Esophagus squamous epithelium (tissue), 4 donors: ENCODE measurements at regions not wholly inside any gene's neighbourhood (a gene's known extent, or its start where the extent isn't known, plus 50 kb on each side); places are given as distances from the start of the nearest gene placed in this dataset.
"Not testable (repeated sequence)": the region's sequence is repeated elsewhere in the genome, so short reads cannot be mapped to it uniquely, and the experiment has no call there.

ENCODE experiments used
- POLR2A ChIP-seq, 4 donors: fragments of 450-650 bp; IDR thresholded peaks; one replicate each; pipeline ENCODE4 v1.6.1; 2017; ENCODE audit warnings: antibody characterized with exemption in 4 of 4, mild to moderate bottlenecking in 4 of 4, moderate library complexity in 3 of 4
- TF ChIP-seq, protein P1 (sequence below), 6 experiments: fragments of 450-650 bp in 4 of 6; fragments of 200-600 bp in 2 of 6; sonication (generic) in 2 of 6; IDR thresholded peaks; one replicate each; pipeline ENCODE4 v1.5.1; 2016 to 2019; ENCODE audit warnings: antibody characterized with exemption in 6 of 6, mild to moderate bottlenecking in 4 of 6, moderate library complexity in 4 of 6

- TF ChIP-seq, protein P1, sequence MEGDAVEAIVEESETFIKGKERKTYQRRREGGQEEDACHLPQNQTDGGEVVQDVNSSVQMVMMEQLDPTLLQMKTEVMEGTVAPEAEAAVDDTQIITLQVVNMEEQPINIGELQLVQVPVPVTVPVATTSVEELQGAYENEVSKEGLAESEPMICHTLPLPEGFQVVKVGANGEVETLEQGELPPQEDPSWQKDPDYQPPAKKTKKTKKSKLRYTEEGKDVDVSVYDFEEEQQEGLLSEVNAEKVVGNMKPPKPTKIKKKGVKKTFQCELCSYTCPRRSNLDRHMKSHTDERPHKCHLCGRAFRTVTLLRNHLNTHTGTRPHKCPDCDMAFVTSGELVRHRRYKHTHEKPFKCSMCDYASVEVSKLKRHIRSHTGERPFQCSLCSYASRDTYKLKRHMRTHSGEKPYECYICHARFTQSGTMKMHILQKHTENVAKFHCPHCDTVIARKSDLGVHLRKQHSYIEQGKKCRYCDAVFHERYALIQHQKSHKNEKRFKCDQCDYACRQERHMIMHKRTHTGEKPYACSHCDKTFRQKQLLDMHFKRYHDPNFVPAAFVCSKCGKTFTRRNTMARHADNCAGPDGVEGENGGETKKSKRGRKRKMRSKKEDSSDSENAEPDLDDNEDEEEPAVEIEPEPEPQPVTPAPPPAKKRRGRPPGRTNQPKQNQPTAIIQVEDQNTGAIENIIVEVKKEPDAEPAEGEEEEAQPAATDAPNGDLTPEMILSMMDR (IDR thresholded peaks at IDR 0.05), result not testable (repeated sequence)
- not testable (repeated sequence) for TF ChIP-seq POLR2A (IDR thresholded peaks at IDR 0.05)
Measured at GRCh38 chr7:63748571-63749302, 249.9 kb upstream of the ZNF722 start.
